ENCODE measurements at regions not wholly inside any gene's neighbourhood (a gene's known extent, or its start where the extent isn't known, plus 50 kb on each side); places are given as distances from the start of the nearest gene placed in this dataset.
A peak's percentile ranks its signal among the peaks of the same experiment; 100 is the strongest.

DNA sequence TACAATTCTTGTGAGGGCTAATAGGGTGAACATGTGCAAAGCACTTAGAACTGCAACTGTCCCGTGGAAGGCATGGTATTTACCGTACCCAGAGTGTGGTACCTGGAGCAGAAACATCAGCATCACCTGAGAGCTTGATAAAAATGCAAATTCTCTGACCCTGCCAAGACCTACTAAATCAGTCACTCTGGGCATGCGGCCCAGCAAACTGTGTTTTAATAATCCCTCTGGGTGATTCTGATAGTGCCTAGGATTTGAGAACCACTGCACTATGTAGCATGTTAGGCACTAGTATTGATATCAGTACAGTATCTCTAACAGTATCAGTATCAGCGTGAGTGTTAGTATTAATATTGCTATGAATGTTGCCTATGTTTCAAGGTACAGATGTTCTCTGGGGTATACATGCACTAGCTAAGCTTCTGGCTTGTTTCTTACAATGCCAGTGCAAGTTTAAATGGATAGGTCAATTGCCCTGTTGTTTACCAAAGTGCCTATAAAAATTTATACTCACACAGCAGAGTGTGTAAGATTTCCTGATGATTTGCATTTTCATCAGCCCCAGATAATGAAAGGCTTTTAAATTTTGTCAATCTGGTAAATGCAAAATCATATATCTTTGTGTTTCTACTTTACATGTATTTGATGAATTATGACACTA, 354.0 kb downstream of the HS3ST1 start:
- DNase-seq (ENCODE audit: low spot score) (no peak), ATAC-seq (ENCODE audit: insufficient number of reproducible peaks, low FRiP score, low read depth) (no peak)
- no peaks in the 10 kb centered on the region for H3K27me3 ChIP-seq (replicated peaks; ENCODE audit: insufficient read depth)
- TF ChIP-seq, protein P1, sequence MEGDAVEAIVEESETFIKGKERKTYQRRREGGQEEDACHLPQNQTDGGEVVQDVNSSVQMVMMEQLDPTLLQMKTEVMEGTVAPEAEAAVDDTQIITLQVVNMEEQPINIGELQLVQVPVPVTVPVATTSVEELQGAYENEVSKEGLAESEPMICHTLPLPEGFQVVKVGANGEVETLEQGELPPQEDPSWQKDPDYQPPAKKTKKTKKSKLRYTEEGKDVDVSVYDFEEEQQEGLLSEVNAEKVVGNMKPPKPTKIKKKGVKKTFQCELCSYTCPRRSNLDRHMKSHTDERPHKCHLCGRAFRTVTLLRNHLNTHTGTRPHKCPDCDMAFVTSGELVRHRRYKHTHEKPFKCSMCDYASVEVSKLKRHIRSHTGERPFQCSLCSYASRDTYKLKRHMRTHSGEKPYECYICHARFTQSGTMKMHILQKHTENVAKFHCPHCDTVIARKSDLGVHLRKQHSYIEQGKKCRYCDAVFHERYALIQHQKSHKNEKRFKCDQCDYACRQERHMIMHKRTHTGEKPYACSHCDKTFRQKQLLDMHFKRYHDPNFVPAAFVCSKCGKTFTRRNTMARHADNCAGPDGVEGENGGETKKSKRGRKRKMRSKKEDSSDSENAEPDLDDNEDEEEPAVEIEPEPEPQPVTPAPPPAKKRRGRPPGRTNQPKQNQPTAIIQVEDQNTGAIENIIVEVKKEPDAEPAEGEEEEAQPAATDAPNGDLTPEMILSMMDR (IDR thresholded peaks at IDR 0.05) = no peak
- H3K27ac ChIP-seq = peak overlapping the region; percentile 59 to 75
- H3K36me3 ChIP-seq = no peaks in the 10 kb centered on the region
- H3K4me3 ChIP-seq = no peak overlapping the region
- no peaks in the 10 kb centered on the region for H3K9me3 ChIP-seq
- peaks cover 0 to 12% of the 10 kb centered on the region in 2 donors for H3K4me1 ChIP-seq (ENCODE audit: control insufficient read depth in 1 of 2, low read depth in 2 of 2)

GRCh38 chr4:11073621-11074051, 355.1 kb downstream of the HS3ST1 start:
- DNase-seq (ENCODE audit: low spot score) = peak; percentile 43
- TF ChIP-seq, protein P1 (IDR thresholded peaks at IDR 0.05) = peak; percentile 16

GRCh38 chr4:11072999-11073398, 355.7 kb downstream of the HS3ST1 start:
- H3K4me3 ChIP-seq = no peak overlapping the region
- no peaks in the 10 kb centered on the region for H3K9me3 ChIP-seq
- H3K27me3 ChIP-seq (replicated peaks; ENCODE audit: insufficient read depth) = no peaks in the 10 kb centered on the region
- TF ChIP-seq, protein P1 (IDR thresholded peaks at IDR 0.05) = no peak
- no peak for ATAC-seq (ENCODE audit: insufficient number of reproducible peaks, low FRiP score, low read depth)
- no peak overlapping the region for H3K27ac ChIP-seq
- no peak for DNase-seq (ENCODE audit: low spot score)
- H3K4me1 ChIP-seq (ENCODE audit: control insufficient read depth in 1 of 2, low read depth in 2 of 2) = peaks cover 0 to 12% of the 10 kb centered on the region in 2 donors
- H3K36me3 ChIP-seq = no peaks in the 10 kb centered on the region

More at GRCh38 chr4:11073621-11074051, 355.1 kb downstream of the HS3ST1 start:
- peak; percentile 98 for ATAC-seq (ENCODE audit: insufficient number of reproducible peaks, low FRiP score, low read depth)
- Histone ChIP-seq H3K36me3 (no peaks in the 10 kb centered on the region), H3K27ac (peak overlapping the region; percentile 59 to 75), H3K27me3 (replicated peaks; ENCODE audit: insufficient read depth) (no peaks in the 10 kb centered on the region), H3K4me3 (no peak overlapping the region), H3K4me1 (ENCODE audit: control insufficient read depth in 1 of 2, low read depth in 2 of 2) (peaks cover 0 to 12% of the 10 kb centered on the region in 2 donors), H3K9me3 (no peaks in the 10 kb centered on the region)

GRCh38 chr4:11072463-11072862, 356.2 kb downstream of the HS3ST1 start:
- no peak for ATAC-seq (ENCODE audit: insufficient number of reproducible peaks, low FRiP score, low read depth)
- Histone ChIP-seq H3K9me3 (no peaks in the 10 kb centered on the region), H3K27me3 (replicated peaks; ENCODE audit: insufficient read depth) (no peaks in the 10 kb centered on the region), H3K36me3 (no peaks in the 10 kb centered on the region), H3K27ac (no peak overlapping the region), H3K4me1 (ENCODE audit: control insufficient read depth in 1 of 2, low read depth in 2 of 2) (peaks cover 0 to 12% of the 10 kb centered on the region in 2 donors), H3K4me3 (no peak overlapping the region)
- TF ChIP-seq, protein P1 (IDR thresholded peaks at IDR 0.05) = no peak
- DNase-seq (ENCODE audit: low spot score) = no peak

- H3K9me3 ChIP-seq = no peaks in the 10 kb centered on the region
- H3K27me3 ChIP-seq (replicated peaks; ENCODE audit: insufficient read depth) = no peaks in the 10 kb centered on the region
- DNase-seq (ENCODE audit: low spot score) (no peak), ATAC-seq (ENCODE audit: insufficient number of reproducible peaks, low FRiP score, low read depth) (no peak)
- TF ChIP-seq, protein P1 (IDR thresholded peaks at IDR 0.05) = no peak
- H3K27ac ChIP-seq = no peak overlapping the region
- no peaks in the 10 kb centered on the region for H3K36me3 ChIP-seq
- peaks cover 0 to 12% of the 10 kb centered on the region in 2 donors for H3K4me1 ChIP-seq (ENCODE audit: control insufficient read depth in 1 of 2, low read depth in 2 of 2)
- H3K4me3 ChIP-seq = no peak overlapping the region
These were observed 357.9 kb downstream of the HS3ST1 start for GRCh38 chr4:11070813-11071212.
